Heart right ventricle (tissue), 16 donors: ENCODE measurements at regions not wholly inside any gene's neighbourhood (a gene's known extent, or its start where the extent isn't known, plus 50 kb on each side); places are given as distances from the start of the nearest gene placed in this dataset.

ENCODE experiments used
- ATAC-seq, 8 donors: fragments of 200-7000 bp; cut with Tn5 transposase; one replicate each; pipeline ENCODE4 v1.9.1; 2020; ENCODE audit warnings: mild to moderate bottlenecking in 8 of 8, moderate library complexity in 8 of 8, moderate number of reproducible peaks in 1 of 8
- DNase-seq, 2 donors: peaks; one replicate each; pipeline ENCODE4 v3.0.0-alpha.2; 2020
- H3K27ac ChIP-seq, 10 donors: fragments of 200-600 bp; sonication (generic) in 2 of 10; one replicate each; pipeline versions ENCODE4 v1.5.0 to v1.8.0; 2020 to 2022; ENCODE audit warnings: mild to moderate bottlenecking in 3 of 10
- H3K27me3 ChIP-seq, 7 donors: fragments of 200-600 bp; one replicate each; pipeline ENCODE4 v1.8.0; 2021 to 2022; ENCODE audit warnings: mild to moderate bottlenecking in 2 of 7
- H3K36me3 ChIP-seq, 9 donors: fragments of 200-600 bp; sonication (generic) in 1 of 9; one replicate each; pipeline versions ENCODE4 v1.5.0 to v1.8.0; 2020 to 2022; ENCODE audit warnings: mild to moderate bottlenecking in 2 of 9
- H3K4me1 ChIP-seq, 9 donors: fragments of 200-600 bp; sonication (generic) in 1 of 9; one replicate each; pipeline versions ENCODE4 v1.5.0 to v1.8.0; 2020 to 2022; ENCODE audit warnings: mild to moderate bottlenecking in 4 of 9
- H3K4me3 ChIP-seq, 10 donors: fragments of 200-600 bp; sonication (generic) in 2 of 10; one replicate each; pipeline versions ENCODE4 v1.5.0 to v1.8.0; 2020 to 2022; ENCODE audit warnings: mild to moderate bottlenecking in 7 of 10, moderate library complexity in 2 of 10
- H3K9me3 ChIP-seq, 11 donors: fragments of 200-600 bp in 10 of 11; sonication (generic) in 2 of 11; one replicate each; pipeline versions ENCODE4 v1.5.0 to v1.8.0; 2013 to 2022; ENCODE audit warnings: mild to moderate bottlenecking in 2 of 11, control low read depth in 1 of 11, moderate library complexity in 1 of 11
- CTCF ChIP-seq, 9 donors: fragments of 200-600 bp; sonication (generic) in 2 of 9; IDR thresholded peaks; one replicate each; pipeline versions ENCODE4 v1.5.0 to v1.8.0; 2021 to 2022; ENCODE audit warnings: antibody characterized with exemption in 9 of 9, mild to moderate bottlenecking in 5 of 9, moderate library complexity in 1 of 9
- WGBS, 2 donors: extraction: QIAGEN DNeasy Blood & Tissue Kit; methylation state at CpG; one replicate each; pipeline ENCODE4 v1.1.7; 2013; ENCODE audit warnings: inconsistent platforms in 1 of 2; 5-methylcytosine and 5-hydroxymethylcytosine counted together
- intact Hi-C, 10 donors: fragments of 100-400 bp; cut with DNase I; formaldehyde crosslinking; loops; one replicate each; pipeline versions ENCODE4 v1.11.1 to v1.14.2; 2022
- donor health status: Arrhythmogenic right ventricular cardiomyopathy.
- donor health status: ischemic (EF 13 %, LVEDD 7.1; RV severe dilation, severe dysfunction).
- donor health status: healthy with polysubstance abuse.
- donor health status: DM: no; HTN: yes; CAD: no.
- donor health status: DM: no; HTN: no; CAD: no.
- donor health status: ischemic (EF 25% LVEDD 6.9; RV normal size, moderate dysfunction).
- donor health status: ischemic (EF 25% LVEDD 5.7; RV mildly dilated, moderate dysfunction).
- donor health status: healthy.
- donor health status: DM: yes; HTN: yes; CAD: no.
- donor health status: Ischemic cardiomyopathy.
- donor health status: ischemic (EF 35%, LVEDD 5.7; RV mildly dilated, moderate dysfunction).
- donor health status: nonischemic (EF 11% LVEDD 7.7; RV severe dilation, severe dysfunction).
- donor health status: DM: yes; HTN: yes; CAD: no.
- donor health status: PGD.
- donor health status: ischemic (EF 29% LVEDD 5.4; RV normal size, mild dysfunction).
- donor health status: nonischemic (EF 23%, LVEDD 6.1; RV moderate dilation, normal function).

- Histone ChIP-seq H3K27me3 (no peaks in the 10 kb centered on the region), H3K27ac (no peak overlapping the region), H3K4me1 (no peaks in the 10 kb centered on the region), H3K4me3 (no peak overlapping the region), H3K9me3 (peaks cover 0 to 10% (median 0%) of the 10 kb centered on the region in 11 donors), H3K36me3 (no peaks in the 10 kb centered on the region)
- DNase-seq: no peak
- 70 to 90% methylated on average over 2 of the region's 2 CpGs for WGBS, 2 donors
- no peak for TF ChIP-seq CTCF (IDR thresholded peaks at IDR 0.05)
- intact Hi-C loops: no loop called here
- no peak for ATAC-seq
Measured at GRCh38 chr6:8269094-8269493, 166.3 kb downstream of the SLC35B3 start.

GRCh38 chr6:8268606-8269005 lies 166.3 kb upstream of the EEF1E1 start:
- ATAC-seq (no peak), DNase-seq (no peak)
- H3K4me3 ChIP-seq: no peak overlapping the region
- H3K9me3 ChIP-seq: peaks cover 0 to 10% (median 0%) of the 10 kb centered on the region in 11 donors
- no peaks in the 10 kb centered on the region for H3K27me3 ChIP-seq
- TF ChIP-seq CTCF (IDR thresholded peaks at IDR 0.05): no peak
- no peaks in the 10 kb centered on the region for H3K4me1 ChIP-seq
- H3K27ac ChIP-seq: no peak overlapping the region
- WGBS, 2 donors: 89 to 91% methylated on average over 9 of the region's 9 CpGs
- intact Hi-C loops: no loop called here
- H3K36me3 ChIP-seq: no peaks in the 10 kb centered on the region

- Histone ChIP-seq H3K27ac (no peak overlapping the region), H3K9me3 (peaks cover 0 to 10% (median 0%) of the 10 kb centered on the region in 11 donors), H3K4me3 (no peak overlapping the region), H3K27me3 (no peaks in the 10 kb centered on the region), H3K4me1 (no peaks in the 10 kb centered on the region), H3K36me3 (no peaks in the 10 kb centered on the region)
- intact Hi-C loops: no loop called here
- no peak for DNase-seq
- no peak for ATAC-seq
- TF ChIP-seq CTCF (IDR thresholded peaks at IDR 0.05): no peak
- 52 to 67% methylated on average over 1 of the region's 1 CpG for WGBS, 2 donors
Measured at GRCh38 chr6:8268156-8268555, 165.8 kb upstream of the EEF1E1 start.

- no peak for TF ChIP-seq CTCF (IDR thresholded peaks at IDR 0.05)
- no peak overlapping the region for H3K27ac ChIP-seq
- peaks cover 0 to 6% (median 0%) of the 10 kb centered on the region in 11 donors for H3K9me3 ChIP-seq
- DNase-seq (no peak), ATAC-seq (no peak)
- H3K27me3 ChIP-seq: no peaks in the 10 kb centered on the region
- no peaks in the 10 kb centered on the region for H3K4me1 ChIP-seq
- H3K4me3 ChIP-seq: no peak overlapping the region
- 67 to 70% methylated on average over 3 of the region's 3 CpGs for WGBS, 2 donors
- intact Hi-C loops: no loop called here
- no peaks in the 10 kb centered on the region for H3K36me3 ChIP-seq
Measured at GRCh38 chr6:8260610-8261009, 158.3 kb upstream of the EEF1E1 start.
